ENCODE measurements at regions not wholly inside any gene's neighbourhood (a gene's known extent, or its start where the extent isn't known, plus 50 kb on each side); places are given as distances from the start of the nearest gene placed in this dataset.

- 92 to 96% methylated on average over 8 to 9 of the region's 9 CpGs for WGBS, 2 experiments (ENCODE audit: low coverage in 1 of 2, low lambda C conversion rate in 2 of 2, missing lambda C conversion rate in 2 of 2)
These were observed 136.9 kb downstream of the PSMG1 start for GRCh38 chr21:39046236-39046916.

GRCh38 chr21:39041816-39042215 lies 141.4 kb downstream of the PSMG1 start:
- no peaks in the 10 kb centered on the region for H3K27me3 ChIP-seq (replicated peaks; ENCODE audit: insufficient read depth)
- H3K79me2 ChIP-seq (ENCODE audit: insufficient read depth) = no peaks in the 10 kb centered on the region
- H3K36me3 ChIP-seq (ENCODE audit: low read depth) = no peaks in the 10 kb centered on the region
- no peaks in the 10 kb centered on the region for H4K20me1 ChIP-seq (ENCODE audit: insufficient read depth)
- no peaks in the 10 kb centered on the region for H3K4me1 ChIP-seq (ENCODE audit: insufficient read depth)
- no peaks in the 10 kb centered on the region for H3K9me2 ChIP-seq (ENCODE audit: insufficient read depth)
- no peak overlapping the region for H3K27ac ChIP-seq
- no peak overlapping the region for H3K9ac ChIP-seq
- H2AFZ ChIP-seq = no peak overlapping the region
- DNase-seq = no peak
- no peaks in the 10 kb centered on the region for H3F3A ChIP-seq (ENCODE audit: insufficient read depth)
- H3K4me3 ChIP-seq = no peak overlapping the region
- in situ Hi-C loops (cut with MboI) = no loop called here
- TF ChIP-seq EZH2 (IDR thresholded peaks at IDR 0.05; ENCODE audit: insufficient read depth, poor library complexity, severe bottlenecking) (no peak), EZH2phosphoT487 (IDR thresholded peaks at IDR 0.05; ENCODE audit: insufficient read depth, low read depth) (no peak)
- WGBS, 2 experiments (ENCODE audit: low coverage in 1 of 2, low lambda C conversion rate in 2 of 2, missing lambda C conversion rate in 2 of 2) = 73 to 74% methylated on average over 4 of the region's 4 CpGs
- no peak overlapping the region for H3K4me2 ChIP-seq (ENCODE audit: unreplicated experiment)
- no peaks in the 10 kb centered on the region for H3K9me3 ChIP-seq (ENCODE audit: low read depth)

More at GRCh38 chr21:39046236-39046916, 136.9 kb downstream of the PSMG1 start:
- Histone ChIP-seq H3K4me3 (no peak overlapping the region), H3K9me3 (ENCODE audit: low read depth) (no peaks in the 10 kb centered on the region), H3K9me2 (ENCODE audit: insufficient read depth) (no peaks in the 10 kb centered on the region), H4K20me1 (ENCODE audit: insufficient read depth) (no peaks in the 10 kb centered on the region), H3F3A (ENCODE audit: insufficient read depth) (peaks cover 14% of the 10 kb centered on the region), H3K27ac (no peak overlapping the region), H3K9ac (no peak overlapping the region), H3K79me2 (ENCODE audit: insufficient read depth) (no peaks in the 10 kb centered on the region), H3K4me2 (ENCODE audit: unreplicated experiment) (no peak overlapping the region), H3K27me3 (replicated peaks; ENCODE audit: insufficient read depth) (no peaks in the 10 kb centered on the region), H2AFZ (no peak overlapping the region), H3K36me3 (ENCODE audit: low read depth) (no peaks in the 10 kb centered on the region), H3K4me1 (ENCODE audit: insufficient read depth) (peaks cover 10% of the 10 kb centered on the region)
- TF ChIP-seq EZH2phosphoT487 (IDR thresholded peaks at IDR 0.05; ENCODE audit: insufficient read depth, low read depth) (no peak), EZH2 (IDR thresholded peaks at IDR 0.05; ENCODE audit: insufficient read depth, poor library complexity, severe bottlenecking) (no peak)
- in situ Hi-C loops (cut with MboI) = no loop called here
- DNase-seq = no peak

GRCh38 chr21:39040494-39041110 lies 142.6 kb downstream of the PSMG1 start:
- in situ Hi-C loops (cut with MboI) = no loop called here

GRCh38 chr21:39037807-39038405 lies 145.3 kb downstream of the PSMG1 start:
- Histone ChIP-seq H3K36me3 (ENCODE audit: low read depth) (no peaks in the 10 kb centered on the region), H3K79me2 (ENCODE audit: insufficient read depth) (no peaks in the 10 kb centered on the region), H2AFZ (peak overlapping the region; percentile 19; the same call in 1 of the 2 replicates), H3K4me3 (no peak overlapping the region), H3K4me2 (ENCODE audit: unreplicated experiment) (no peak overlapping the region), H3K4me1 (ENCODE audit: insufficient read depth) (no peaks in the 10 kb centered on the region), H3K27me3 (replicated peaks; ENCODE audit: insufficient read depth) (no peaks in the 10 kb centered on the region), H3K9me3 (ENCODE audit: low read depth) (no peaks in the 10 kb centered on the region), H4K20me1 (ENCODE audit: insufficient read depth) (no peaks in the 10 kb centered on the region), H3K9me2 (ENCODE audit: insufficient read depth) (no peaks in the 10 kb centered on the region), H3F3A (ENCODE audit: insufficient read depth) (no peaks in the 10 kb centered on the region), H3K27ac (no peak overlapping the region), H3K9ac (no peak overlapping the region)
- TF ChIP-seq EZH2 (IDR thresholded peaks at IDR 0.05; ENCODE audit: insufficient read depth, poor library complexity, severe bottlenecking) = no peak
- TF ChIP-seq EZH2phosphoT487 (IDR thresholded peaks at IDR 0.05; ENCODE audit: insufficient read depth, low read depth) = no peak
- DNase-seq = no peak
- WGBS, 2 experiments (ENCODE audit: low coverage in 1 of 2, low lambda C conversion rate in 2 of 2, missing lambda C conversion rate in 2 of 2) = 82 to 84% methylated on average over 10 to 11 of the region's 11 CpGs
- in situ Hi-C loops (cut with MboI) = no loop called here

More at GRCh38 chr21:39040494-39041110, 142.6 kb downstream of the PSMG1 start:
- Histone ChIP-seq H3K4me1 (ENCODE audit: insufficient read depth) (no peaks in the 10 kb centered on the region), H3K27ac (no peak overlapping the region), H3K9me2 (ENCODE audit: insufficient read depth) (no peaks in the 10 kb centered on the region), H4K20me1 (ENCODE audit: insufficient read depth) (no peaks in the 10 kb centered on the region), H3K36me3 (ENCODE audit: low read depth) (no peaks in the 10 kb centered on the region), H3K4me2 (ENCODE audit: unreplicated experiment) (no peak overlapping the region), H3K27me3 (replicated peaks; ENCODE audit: insufficient read depth) (no peaks in the 10 kb centered on the region), H3K9me3 (ENCODE audit: low read depth) (no peaks in the 10 kb centered on the region), H3K79me2 (ENCODE audit: insufficient read depth) (no peaks in the 10 kb centered on the region), H3K4me3 (no peak overlapping the region), H3K9ac (no peak overlapping the region), H3F3A (ENCODE audit: insufficient read depth) (no peaks in the 10 kb centered on the region), H2AFZ (no peak overlapping the region)
- WGBS, 2 experiments (ENCODE audit: low coverage in 1 of 2, low lambda C conversion rate in 2 of 2, missing lambda C conversion rate in 2 of 2) = 88 to 95% methylated on average over 5 of the region's 5 CpGs
- no peak for DNase-seq
- TF ChIP-seq EZH2 (IDR thresholded peaks at IDR 0.05; ENCODE audit: insufficient read depth, poor library complexity, severe bottlenecking) (no peak), EZH2phosphoT487 (IDR thresholded peaks at IDR 0.05; ENCODE audit: insufficient read depth, low read depth) (no peak)

Data from GM23248 (cell line).